ENCODE measurements at regions not wholly inside any gene's neighbourhood (a gene's known extent, or its start where the extent isn't known, plus 50 kb on each side); places are given as distances from the start of the nearest gene placed in this dataset.
"Not testable (repeated sequence)": the region's sequence is repeated elsewhere in the genome, so short reads cannot be mapped to it uniquely, and the experiment has no call there.

- H3K4me1 ChIP-seq, result peaks cover 0 to 19% (median 4%) of the 10 kb centered on the region in 3 donors
- TF ChIP-seq CTCF (IDR thresholded peaks at IDR 0.05) (peak in 3 of 4 experiments; percentile 16 to 49 (median 26)), POLR2A (IDR thresholded peaks at IDR 0.05) (no peak)
- H3K4me3 ChIP-seq, result peak overlapping the region; percentile 63 to 86
- H3K36me3 ChIP-seq, result no peaks in the 10 kb centered on the region
- H3K27ac ChIP-seq, result peak overlapping the region in 3 of 4 donors; percentile 92 to 96 (median 93)
- H3K27me3 ChIP-seq, result no peaks in the 10 kb centered on the region
- H3K9me3 ChIP-seq, result no peaks in the 10 kb centered on the region
- WGBS, 2 donors (ENCODE audit: low coverage in 1 of 2), result 0% methylated on average over 1 of the region's 58 CpGs; no CpG with 5 or more reads in 1 of the 2 donors
- peak; percentile 96 for ATAC-seq
Measured at GRCh38 chr3:125916376-125916978, 52.5 kb upstream of the ROPN1B start.

GRCh38 chr3:125917020-125917549 lies 51.9 kb upstream of the ROPN1B start:
- Histone ChIP-seq H3K27ac (peak overlapping the region in 3 of 4 donors; percentile 92 to 96 (median 93)), H3K4me3 (peak overlapping the region; percentile 63 to 86), H3K4me1 (peaks cover 0 to 19% (median 4%) of the 10 kb centered on the region in 3 donors)
- not testable (repeated sequence) for H3K36me3 ChIP-seq, H3K27me3 ChIP-seq, ATAC-seq, H3K9me3 ChIP-seq
- 5 to 13% methylated on average over 1 to 4 of the region's 12 CpGs for WGBS, 2 donors (ENCODE audit: low coverage in 1 of 2)

GRCh38 chr3:125918024-125918423 lies 51.0 kb upstream of the ROPN1B start:
- not testable (repeated sequence) for H3K36me3 ChIP-seq, ATAC-seq, H3K4me3 ChIP-seq, H3K27ac ChIP-seq, H3K27me3 ChIP-seq, H3K9me3 ChIP-seq
- H3K4me1 ChIP-seq, result peaks cover 0 to 19% (median 4%) of the 10 kb centered on the region in 3 donors
- WGBS, 2 donors (ENCODE audit: low coverage in 1 of 2), result 83 to 100% methylated on average over 1 of the region's 1 CpG

- H3K27ac ChIP-seq, H3K36me3 ChIP-seq, H3K4me3 ChIP-seq, ATAC-seq, H3K9me3 ChIP-seq, H3K27me3 ChIP-seq: not testable (repeated sequence)
- peaks cover 0 to 19% (median 4%) of the 10 kb centered on the region in 3 donors for H3K4me1 ChIP-seq
- 71% methylated on average over 4 of the region's 5 CpGs; no CpG with 5 or more reads in 1 of the 2 donors for WGBS, 2 donors (ENCODE audit: low coverage in 1 of 2)
Measured at GRCh38 chr3:125918451-125918850, 50.5 kb upstream of the ROPN1B start.

GRCh38 chr3:125918866-125919265 lies 50.1 kb upstream of the ROPN1B start:
- WGBS, 2 donors (ENCODE audit: low coverage in 1 of 2), result 50% methylated on average over 1 of the region's 2 CpGs; no CpG with 5 or more reads in 1 of the 2 donors
- ATAC-seq, result not testable (repeated sequence)

More at GRCh38 chr3:125918866-125919265, 50.1 kb upstream of the ROPN1B start:
- H3K27ac ChIP-seq, H3K9me3 ChIP-seq, H3K27me3 ChIP-seq, H3K36me3 ChIP-seq, H3K4me3 ChIP-seq: not testable (repeated sequence)
- peaks cover 0 to 19% (median 4%) of the 10 kb centered on the region in 3 donors for H3K4me1 ChIP-seq

Small RNA genes in the stretch of these regions (small RNA-seq; reads per million reads assigned to genes)
- 0 reads per million in 4 donors for gene AC092902.1
- 0 reads per million in 4 donors for gene AF186996.2
- gene AF186996.3, result 0 reads per million in 4 donors
- 0 reads per million in 4 donors for gene MIR548I1
- 0 reads per million in 4 donors for gene SNRPCP11

Measured in gastroesophageal sphincter (tissue), 4 donors.